Right atrium auricular region (tissue), 2 donors: ENCODE measurements at regions not wholly inside any gene's neighbourhood (a gene's known extent, or its start where the extent isn't known, plus 50 kb on each side); places are given as distances from the start of the nearest gene placed in this dataset.

Experiments
- DNase-seq: peaks from one replicate; pipeline ENCODE4 v3.0.0-alpha.2; 2019; ENCODE audit warnings: low spot score
- H3K27ac ChIP-seq, 2 donors: fragments of 200-600 bp; sonication (generic); 1 replicate in 1 of 2; 2 replicates in 1 of 2; pipeline ENCODE4 v1.5.1; 2016 to 2019
- H3K27me3 ChIP-seq, 2 donors: fragments of 200-600 bp; sonication (generic); one replicate each; pipeline versions ENCODE4 v1.5.1 to v1.6.0; 2017 to 2019
- H3K36me3 ChIP-seq: fragments of 200-600 bp; sonication (generic); one replicate; pipeline ENCODE4 v1.5.1; 2016
- H3K4me1 ChIP-seq, 2 donors: fragments of 200-600 bp; sonication (generic); one replicate each; pipeline versions ENCODE4 v1.5.1 to v1.6.0; 2017 to 2019
- H3K4me3 ChIP-seq, 2 donors: fragments of 200-600 bp; sonication (generic); 1 replicate in 1 of 2; 2 replicates in 1 of 2; pipeline ENCODE4 v1.5.1; 2017 to 2019; ENCODE audit warnings: mild to moderate bottlenecking in 1 of 2, moderate library complexity in 1 of 2
- H3K9me3 ChIP-seq, 2 donors: fragments of 200-600 bp; sonication (generic); one replicate each; pipeline ENCODE4 v1.5.1; 2019
- CTCF ChIP-seq, 2 donors: fragments of 200-600 bp; sonication (generic); IDR thresholded peaks; one replicate each; pipeline ENCODE4 v1.5.1; 2019; ENCODE audit warnings: antibody characterized with exemption in 2 of 2

- Histone ChIP-seq H3K36me3 (no peaks in the 10 kb centered on the region), H3K9me3 (no peaks in the 10 kb centered on the region), H3K27ac (no peak overlapping the region), H3K27me3 (no peaks in the 10 kb centered on the region), H3K4me3 (no peak overlapping the region), H3K4me1 (no peaks in the 10 kb centered on the region)
- DNase-seq: no peak
- TF ChIP-seq CTCF (IDR thresholded peaks at IDR 0.05): no peak
Measured at GRCh38 chr3:144265542-144266100, 294.0 kb downstream of the DIPK2A start.

GRCh38 chr3:144270100-144270499 lies 298.5 kb downstream of the DIPK2A start:
- no peak for TF ChIP-seq CTCF (IDR thresholded peaks at IDR 0.05)
- no peak for DNase-seq
- Histone ChIP-seq H3K27me3 (no peaks in the 10 kb centered on the region), H3K27ac (no peak overlapping the region), H3K9me3 (no peaks in the 10 kb centered on the region), H3K4me1 (no peaks in the 10 kb centered on the region), H3K36me3 (no peaks in the 10 kb centered on the region), H3K4me3 (no peak overlapping the region)

- Histone ChIP-seq H3K9me3 (no peaks in the 10 kb centered on the region), H3K27me3 (no peaks in the 10 kb centered on the region), H3K36me3 (no peaks in the 10 kb centered on the region), H3K4me3 (no peak overlapping the region), H3K27ac (no peak overlapping the region), H3K4me1 (no peaks in the 10 kb centered on the region)
- no peak for TF ChIP-seq CTCF (IDR thresholded peaks at IDR 0.05)
- no peak for DNase-seq
Measured at GRCh38 chr3:144272680-144273079, 301.1 kb downstream of the DIPK2A start.

- Histone ChIP-seq H3K27me3 (no peaks in the 10 kb centered on the region), H3K27ac (no peak overlapping the region), H3K9me3 (no peaks in the 10 kb centered on the region), H3K36me3 (no peaks in the 10 kb centered on the region), H3K4me1 (no peaks in the 10 kb centered on the region), H3K4me3 (no peak overlapping the region)
- DNase-seq: no peak
- TF ChIP-seq CTCF (IDR thresholded peaks at IDR 0.05): no peak
Measured at GRCh38 chr3:144273601-144274000, 302.0 kb downstream of the DIPK2A start.

GRCh38 chr3:144275005-144275404 lies 303.4 kb downstream of the DIPK2A start:
- Histone ChIP-seq H3K4me1 (no peaks in the 10 kb centered on the region), H3K36me3 (no peaks in the 10 kb centered on the region), H3K4me3 (no peak overlapping the region), H3K9me3 (no peaks in the 10 kb centered on the region), H3K27ac (no peak overlapping the region), H3K27me3 (no peaks in the 10 kb centered on the region)
- TF ChIP-seq CTCF (IDR thresholded peaks at IDR 0.05): no peak
- DNase-seq: no peak

GRCh38 chr3:144282313-144282712 lies 310.7 kb downstream of the DIPK2A start:
- H3K4me1 ChIP-seq: no peaks in the 10 kb centered on the region
- no peaks in the 10 kb centered on the region for H3K9me3 ChIP-seq
- H3K27me3 ChIP-seq: no peaks in the 10 kb centered on the region
- no peaks in the 10 kb centered on the region for H3K36me3 ChIP-seq
- H3K4me3 ChIP-seq: no peak overlapping the region
- no peak for DNase-seq
- no peak overlapping the region for H3K27ac ChIP-seq
- TF ChIP-seq CTCF (IDR thresholded peaks at IDR 0.05): no peak
